ENCODE measurements at regions not wholly inside any gene's neighbourhood (a gene's known extent, or its start where the extent isn't known, plus 50 kb on each side); places are given as distances from the start of the nearest gene placed in this dataset.

DNA sequence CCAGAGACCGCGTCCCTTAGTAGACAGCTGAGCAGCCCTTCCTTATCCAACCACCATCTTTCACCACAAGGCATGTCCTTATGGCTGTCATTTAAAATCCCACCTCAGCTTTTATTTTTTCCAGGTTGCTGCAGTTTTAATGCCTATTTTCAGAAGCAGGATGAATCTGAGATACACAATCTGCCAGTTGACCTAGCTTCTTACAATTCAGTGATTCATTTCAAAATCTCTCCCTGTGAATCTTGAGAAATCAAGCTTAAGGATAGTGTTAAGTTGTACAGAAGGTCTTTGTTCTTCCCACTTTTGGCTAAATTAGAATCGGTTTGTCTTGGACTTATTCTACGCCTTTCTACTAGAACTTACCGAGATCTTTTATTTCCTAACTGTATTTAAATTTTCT is 522.3 kb upstream of the CFAP20DC start:
- Histone ChIP-seq H3K9ac (ENCODE audit: low read length) (no peak overlapping the region), H3K9me2 (ENCODE audit: insufficient read depth, low read length) (no peaks in the 10 kb centered on the region), H3K4me3 (ENCODE audit: low read length) (no peak overlapping the region), H3K4me2 (ENCODE audit: low read length) (no peak overlapping the region), H3K27ac (ENCODE audit: low read length) (no peak overlapping the region), H3K9me3 (ENCODE audit: low read length) (no peaks in the 10 kb centered on the region), H2AFZ (ENCODE audit: low read depth, low read length) (no peak overlapping the region), H3K36me3 (ENCODE audit: insufficient read depth, low read length) (no peaks in the 10 kb centered on the region), H4K20me1 (ENCODE audit: insufficient read depth) (no peaks in the 10 kb centered on the region), H3F3A (ENCODE audit: insufficient read depth, low read length, poor library complexity, severe bottlenecking) (no peaks in the 10 kb centered on the region), H3K27me3 (ENCODE audit: insufficient read depth, low read depth, low read length) (no peaks in the 10 kb centered on the region), H3K79me2 (replicated peaks; ENCODE audit: insufficient read depth, low read length) (no peaks in the 10 kb centered on the region)
- TF ChIP-seq EP300 (conservative IDR thresholded peaks at IDR 0.05; ENCODE audit: poor library complexity, severe bottlenecking) (no peak), MXI1 (conservative IDR thresholded peaks at IDR 0.05; ENCODE audit: poor library complexity, severe bottlenecking) (no peak), RAD21 (conservative IDR thresholded peaks at IDR 0.05) (no peak), EZH2 (IDR thresholded peaks at IDR 0.05; ENCODE audit: borderline replicate concordance, insufficient read depth, low read length, poor library complexity, severe bottlenecking) (no peak), POLR2AphosphoS5 (IDR thresholded peaks at IDR 0.05) (no peak), SMC3 (conservative IDR thresholded peaks at IDR 0.05; ENCODE audit: poor library complexity) (no peak), TAF1 (IDR thresholded peaks at IDR 0.05; ENCODE audit: low read depth) (no peak)
- TF ChIP-seq, protein P1, sequence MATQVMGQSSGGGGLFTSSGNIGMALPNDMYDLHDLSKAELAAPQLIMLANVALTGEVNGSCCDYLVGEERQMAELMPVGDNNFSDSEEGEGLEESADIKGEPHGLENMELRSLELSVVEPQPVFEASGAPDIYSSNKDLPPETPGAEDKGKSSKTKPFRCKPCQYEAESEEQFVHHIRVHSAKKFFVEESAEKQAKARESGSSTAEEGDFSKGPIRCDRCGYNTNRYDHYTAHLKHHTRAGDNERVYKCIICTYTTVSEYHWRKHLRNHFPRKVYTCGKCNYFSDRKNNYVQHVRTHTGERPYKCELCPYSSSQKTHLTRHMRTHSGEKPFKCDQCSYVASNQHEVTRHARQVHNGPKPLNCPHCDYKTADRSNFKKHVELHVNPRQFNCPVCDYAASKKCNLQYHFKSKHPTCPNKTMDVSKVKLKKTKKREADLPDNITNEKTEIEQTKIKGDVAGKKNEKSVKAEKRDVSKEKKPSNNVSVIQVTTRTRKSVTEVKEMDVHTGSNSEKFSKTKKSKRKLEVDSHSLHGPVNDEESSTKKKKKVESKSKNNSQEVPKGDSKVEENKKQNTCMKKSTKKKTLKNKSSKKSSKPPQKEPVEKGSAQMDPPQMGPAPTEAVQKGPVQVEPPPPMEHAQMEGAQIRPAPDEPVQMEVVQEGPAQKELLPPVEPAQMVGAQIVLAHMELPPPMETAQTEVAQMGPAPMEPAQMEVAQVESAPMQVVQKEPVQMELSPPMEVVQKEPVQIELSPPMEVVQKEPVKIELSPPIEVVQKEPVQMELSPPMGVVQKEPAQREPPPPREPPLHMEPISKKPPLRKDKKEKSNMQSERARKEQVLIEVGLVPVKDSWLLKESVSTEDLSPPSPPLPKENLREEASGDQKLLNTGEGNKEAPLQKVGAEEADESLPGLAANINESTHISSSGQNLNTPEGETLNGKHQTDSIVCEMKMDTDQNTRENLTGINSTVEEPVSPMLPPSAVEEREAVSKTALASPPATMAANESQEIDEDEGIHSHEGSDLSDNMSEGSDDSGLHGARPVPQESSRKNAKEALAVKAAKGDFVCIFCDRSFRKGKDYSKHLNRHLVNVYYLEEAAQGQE (IDR thresholded peaks at IDR 0.05; ENCODE audit: borderline replicate concordance): no peak
- TF ChIP-seq, protein P2, sequence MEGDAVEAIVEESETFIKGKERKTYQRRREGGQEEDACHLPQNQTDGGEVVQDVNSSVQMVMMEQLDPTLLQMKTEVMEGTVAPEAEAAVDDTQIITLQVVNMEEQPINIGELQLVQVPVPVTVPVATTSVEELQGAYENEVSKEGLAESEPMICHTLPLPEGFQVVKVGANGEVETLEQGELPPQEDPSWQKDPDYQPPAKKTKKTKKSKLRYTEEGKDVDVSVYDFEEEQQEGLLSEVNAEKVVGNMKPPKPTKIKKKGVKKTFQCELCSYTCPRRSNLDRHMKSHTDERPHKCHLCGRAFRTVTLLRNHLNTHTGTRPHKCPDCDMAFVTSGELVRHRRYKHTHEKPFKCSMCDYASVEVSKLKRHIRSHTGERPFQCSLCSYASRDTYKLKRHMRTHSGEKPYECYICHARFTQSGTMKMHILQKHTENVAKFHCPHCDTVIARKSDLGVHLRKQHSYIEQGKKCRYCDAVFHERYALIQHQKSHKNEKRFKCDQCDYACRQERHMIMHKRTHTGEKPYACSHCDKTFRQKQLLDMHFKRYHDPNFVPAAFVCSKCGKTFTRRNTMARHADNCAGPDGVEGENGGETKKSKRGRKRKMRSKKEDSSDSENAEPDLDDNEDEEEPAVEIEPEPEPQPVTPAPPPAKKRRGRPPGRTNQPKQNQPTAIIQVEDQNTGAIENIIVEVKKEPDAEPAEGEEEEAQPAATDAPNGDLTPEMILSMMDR (IDR thresholded peaks at IDR 0.05; ENCODE audit: poor library complexity, severe bottlenecking): no peak

DNA sequence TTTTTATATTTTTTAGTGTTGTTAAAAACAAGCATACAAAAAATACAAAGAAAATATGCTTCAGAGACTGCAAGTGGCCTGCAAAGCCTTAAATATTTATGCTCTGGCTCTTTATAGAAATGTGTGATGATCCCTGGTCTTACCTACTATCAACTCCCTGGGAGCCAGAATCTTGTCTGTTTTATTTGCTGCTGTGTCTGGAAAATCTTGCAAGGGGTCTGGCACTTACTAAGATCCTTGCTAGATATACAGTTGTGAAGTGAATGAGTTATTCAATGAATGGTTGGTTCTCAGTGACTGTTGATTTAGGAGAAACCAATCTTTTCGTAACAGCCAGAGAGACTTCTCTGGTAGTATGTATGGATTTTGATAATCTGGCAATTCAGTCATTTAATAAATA is 521.0 kb upstream of the CFAP20DC start:
- no peak for TF ChIP-seq TAF1 (IDR thresholded peaks at IDR 0.05; ENCODE audit: low read depth)
- Histone ChIP-seq H3K4me2 (ENCODE audit: low read length) (no peak overlapping the region), H3F3A (ENCODE audit: insufficient read depth, low read length, poor library complexity, severe bottlenecking) (no peaks in the 10 kb centered on the region), H4K20me1 (ENCODE audit: insufficient read depth) (no peaks in the 10 kb centered on the region), H3K9me3 (ENCODE audit: low read length) (no peaks in the 10 kb centered on the region), H3K9me2 (ENCODE audit: insufficient read depth, low read length) (no peaks in the 10 kb centered on the region), H3K27ac (ENCODE audit: low read length) (no peak overlapping the region), H3K36me3 (ENCODE audit: insufficient read depth, low read length) (no peaks in the 10 kb centered on the region), H3K9ac (ENCODE audit: low read length) (no peak overlapping the region), H3K79me2 (replicated peaks; ENCODE audit: insufficient read depth, low read length) (no peaks in the 10 kb centered on the region), H2AFZ (ENCODE audit: low read depth, low read length) (no peak overlapping the region), H3K4me3 (ENCODE audit: low read length) (no peak overlapping the region), H3K27me3 (ENCODE audit: insufficient read depth, low read depth, low read length) (no peaks in the 10 kb centered on the region)

DNA sequence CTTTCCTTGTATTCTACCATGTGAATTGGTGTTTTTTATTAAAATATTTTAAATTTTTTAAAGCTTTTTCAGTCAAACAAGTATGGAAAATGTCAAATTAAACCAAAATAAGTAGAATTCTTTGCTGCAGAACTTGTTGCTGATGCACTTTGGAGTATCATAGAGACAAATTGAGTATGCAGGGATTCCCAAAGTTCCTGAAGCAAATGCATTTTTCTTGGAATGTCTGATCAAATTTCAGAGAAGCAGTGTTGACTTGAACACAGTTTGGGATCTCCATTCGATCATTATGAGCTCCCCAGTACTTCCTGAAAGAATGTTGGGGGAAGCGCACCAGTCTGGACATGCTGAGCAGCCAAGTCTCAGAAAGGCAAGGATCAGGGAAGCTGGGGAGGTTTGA is 517.8 kb upstream of the CFAP20DC start:
- H3K79me2 ChIP-seq (replicated peaks; ENCODE audit: insufficient read depth, low read length): no peaks in the 10 kb centered on the region
- TF ChIP-seq RAD21 (conservative IDR thresholded peaks at IDR 0.05): no peak
- TF ChIP-seq SMC3 (conservative IDR thresholded peaks at IDR 0.05; ENCODE audit: poor library complexity): no peak
- no peak for TF ChIP-seq MXI1 (conservative IDR thresholded peaks at IDR 0.05; ENCODE audit: poor library complexity, severe bottlenecking)
- TF ChIP-seq EZH2 (IDR thresholded peaks at IDR 0.05; ENCODE audit: borderline replicate concordance, insufficient read depth, low read length, poor library complexity, severe bottlenecking): no peak
- TF ChIP-seq, protein P2 (IDR thresholded peaks at IDR 0.05; ENCODE audit: poor library complexity, severe bottlenecking): no peak
- TF ChIP-seq, protein P1 (IDR thresholded peaks at IDR 0.05; ENCODE audit: borderline replicate concordance): no peak
- TF ChIP-seq POLR2AphosphoS5 (IDR thresholded peaks at IDR 0.05): no peak
- TF ChIP-seq EP300 (conservative IDR thresholded peaks at IDR 0.05; ENCODE audit: poor library complexity, severe bottlenecking): no peak
- no peak for TF ChIP-seq TAF1 (IDR thresholded peaks at IDR 0.05; ENCODE audit: low read depth)
- no peaks in the 10 kb centered on the region for H3K27me3 ChIP-seq (ENCODE audit: insufficient read depth, low read depth, low read length)
- no peaks in the 10 kb centered on the region for H3F3A ChIP-seq (ENCODE audit: insufficient read depth, low read length, poor library complexity, severe bottlenecking)
- H3K9me3 ChIP-seq (ENCODE audit: low read length): no peaks in the 10 kb centered on the region
- no peak overlapping the region for H3K9ac ChIP-seq (ENCODE audit: low read length)
- H2AFZ ChIP-seq (ENCODE audit: low read depth, low read length): no peak overlapping the region
- no peaks in the 10 kb centered on the region for H4K20me1 ChIP-seq (ENCODE audit: insufficient read depth)
- H3K9me2 ChIP-seq (ENCODE audit: insufficient read depth, low read length): no peaks in the 10 kb centered on the region
- no peaks in the 10 kb centered on the region for H3K36me3 ChIP-seq (ENCODE audit: insufficient read depth, low read length)
- no peak overlapping the region for H3K27ac ChIP-seq (ENCODE audit: low read length)
- H3K4me3 ChIP-seq (ENCODE audit: low read length): no peak overlapping the region
- no peak overlapping the region for H3K4me2 ChIP-seq (ENCODE audit: low read length)

All from neural cell (in vitro differentiated cells).